H1 (cell line): ENCODE measurements at regions not wholly inside any gene's neighbourhood (a gene's known extent, or its start where the extent isn't known, plus 50 kb on each side); places are given as distances from the start of the nearest gene placed in this dataset.

Source experiments
- ATF3 ChIP-seq: IDR thresholded peaks from 2 replicates; pipeline ENCODE4 v1.6.1; 2011; ENCODE audit warnings: low read depth, mild to moderate bottlenecking, low read length; ENCODE audit not compliant: insufficient read depth
- BCL11A ChIP-seq, 2 experiments: IDR thresholded peaks; one replicate each; pipeline ENCODE4 v1.6.1; 2011; ENCODE audit warnings: low read depth in 2 of 2, low read length in 2 of 2, mild to moderate bottlenecking in 2 of 2
- JUND ChIP-seq: IDR thresholded peaks from 2 replicates; pipeline ENCODE4 v1.6.1; 2011; ENCODE audit warnings: mild to moderate bottlenecking, improper control_type of control experiment, low read length
- RXRA ChIP-seq: IDR thresholded peaks from 2 replicates; pipeline ENCODE4 v1.6.1; 2011; ENCODE audit warnings: low read depth, mild to moderate bottlenecking, low read length, moderate library complexity; ENCODE audit not compliant: insufficient read depth
- SP1 ChIP-seq: IDR thresholded peaks from 2 replicates; pipeline ENCODE4 v1.6.1; 2011; ENCODE audit warnings: low read depth, low read length

GRCh38 chr2:42962508-42962953 lies 170.1 kb upstream of the HAAO start (continued):
- TF ChIP-seq RXRA (no peak), JUND (no peak), BCL11A (IDR thresholded peaks at IDR 0.05; ENCODE audit: low read depth in 2 of 2, low read length in 2 of 2) (no peak), ATF3 (no peak), SP1 (no peak)
